HG02981 (cell line): ENCODE measurements at regions not wholly inside any gene's neighbourhood (a gene's known extent, or its start where the extent isn't known, plus 50 kb on each side); places are given as distances from the start of the nearest gene placed in this dataset.
"Not testable (repeated sequence)": the region's sequence is repeated elsewhere in the genome, so short reads cannot be mapped to it uniquely, and the experiment has no call there.

Source experiments
- ATAC-seq: cut with Tn5 transposase; IDR thresholded peaks from one replicate; pipeline ENCODE4 v1.9.1; 2021; ENCODE audit warnings: mild to moderate bottlenecking, moderate library complexity; ENCODE audit not compliant: unreplicated experiment

DNA sequence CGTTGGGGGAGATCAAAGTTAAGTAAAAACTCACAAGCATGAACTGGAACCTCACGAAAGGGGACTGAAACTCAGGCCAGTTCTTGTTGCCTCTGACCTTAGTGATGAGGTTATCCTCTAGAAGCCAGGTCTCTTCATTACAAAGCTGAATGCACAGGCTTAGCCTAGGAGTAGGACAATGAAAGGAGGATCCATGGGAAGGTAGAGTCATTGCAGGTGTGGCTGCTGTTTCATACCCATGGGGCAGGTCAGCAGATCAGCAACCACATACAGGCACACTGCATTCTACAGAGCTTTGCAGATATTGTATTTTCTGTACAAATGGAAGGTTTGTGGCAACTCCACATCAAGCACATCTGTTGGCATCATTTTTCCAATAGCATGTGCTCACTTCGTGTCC lies 341.3 kb upstream of the SOX9 start:
- ATAC-seq: no peak

DNA sequence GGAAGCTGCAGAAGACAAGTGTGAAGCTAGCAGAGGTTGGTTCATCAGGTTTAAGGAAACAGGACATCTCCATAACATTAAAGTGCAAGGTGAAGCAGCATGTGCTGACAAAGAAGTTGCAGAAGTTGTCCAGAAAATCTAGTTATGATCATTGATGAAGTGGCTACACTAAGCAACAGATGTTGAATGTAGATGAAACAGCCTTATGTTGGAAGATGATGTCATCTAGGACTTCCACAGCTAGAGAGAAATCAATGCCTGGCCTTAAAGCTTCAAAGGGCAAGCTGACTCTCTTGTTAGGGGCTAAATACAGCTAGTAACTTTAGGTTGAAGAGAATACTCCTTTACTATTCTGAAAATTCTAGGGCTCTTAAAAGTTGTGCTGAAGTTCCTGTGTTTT lies 340.2 kb upstream of the SOX9 start:
- ATAC-seq: no peak

- not testable (repeated sequence) for ATAC-seq
Measured at GRCh38 chr17:71782021-71782420, 338.8 kb upstream of the SOX9 start.

GRCh38 chr17:71790791-71791190 lies 330.0 kb upstream of the SOX9 start:
- ATAC-seq: no peak

DNA sequence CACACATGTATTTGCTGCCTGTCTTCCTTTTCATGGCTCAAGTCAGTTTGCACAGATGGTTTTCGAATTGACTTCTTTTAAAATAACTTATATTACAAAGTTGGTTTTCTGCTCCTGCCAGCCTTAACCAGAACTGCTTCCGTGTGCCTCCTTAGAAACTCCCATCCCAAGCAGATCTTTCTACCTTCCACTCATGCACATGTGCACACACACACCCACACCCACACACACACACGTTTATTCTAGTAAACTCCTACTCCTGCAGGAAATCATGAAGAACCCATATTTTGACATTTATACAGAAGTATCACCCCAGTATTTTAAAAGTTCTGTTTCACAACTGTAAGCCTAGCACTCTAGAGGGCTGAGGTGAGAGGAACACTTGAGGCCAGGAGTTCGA lies 329.5 kb upstream of the SOX9 start:
- ATAC-seq: no peak

- ATAC-seq: no peak
Measured at GRCh38 chr17:71792966-71793365, 327.9 kb upstream of the SOX9 start.

GRCh38 chr17:71793518-71793917 lies 327.3 kb upstream of the SOX9 start:
- ATAC-seq: no peak

GRCh38 chr17:71798701-71799100 lies 322.1 kb upstream of the SOX9 start:
- no peak for ATAC-seq

DNA sequence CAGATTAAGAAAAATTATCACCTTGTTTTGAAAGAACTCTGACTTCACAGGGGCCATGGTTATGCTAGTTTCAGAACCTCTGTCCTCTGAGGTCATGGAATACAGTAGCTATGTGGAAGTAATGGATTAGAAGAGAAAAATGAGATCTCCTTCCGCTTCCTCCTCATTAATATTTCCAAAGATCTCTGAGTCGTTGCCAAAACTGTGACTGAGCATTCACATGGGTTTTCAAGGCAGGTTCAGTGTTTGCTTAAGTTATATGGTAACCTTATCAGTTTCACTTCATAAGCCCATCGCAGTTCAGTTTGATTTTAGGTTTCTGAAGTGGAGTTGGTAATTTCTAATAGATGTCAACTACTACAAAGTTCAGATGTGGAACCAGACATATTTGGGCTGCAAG lies 321.2 kb upstream of the SOX9 start:
- no peak for ATAC-seq

GRCh38 chr17:71801301-71801700 lies 319.5 kb upstream of the SOX9 start:
- no peak for ATAC-seq

GRCh38 chr17:71802663-71803062 lies 318.2 kb upstream of the SOX9 start:
- no peak for ATAC-seq

DNA sequence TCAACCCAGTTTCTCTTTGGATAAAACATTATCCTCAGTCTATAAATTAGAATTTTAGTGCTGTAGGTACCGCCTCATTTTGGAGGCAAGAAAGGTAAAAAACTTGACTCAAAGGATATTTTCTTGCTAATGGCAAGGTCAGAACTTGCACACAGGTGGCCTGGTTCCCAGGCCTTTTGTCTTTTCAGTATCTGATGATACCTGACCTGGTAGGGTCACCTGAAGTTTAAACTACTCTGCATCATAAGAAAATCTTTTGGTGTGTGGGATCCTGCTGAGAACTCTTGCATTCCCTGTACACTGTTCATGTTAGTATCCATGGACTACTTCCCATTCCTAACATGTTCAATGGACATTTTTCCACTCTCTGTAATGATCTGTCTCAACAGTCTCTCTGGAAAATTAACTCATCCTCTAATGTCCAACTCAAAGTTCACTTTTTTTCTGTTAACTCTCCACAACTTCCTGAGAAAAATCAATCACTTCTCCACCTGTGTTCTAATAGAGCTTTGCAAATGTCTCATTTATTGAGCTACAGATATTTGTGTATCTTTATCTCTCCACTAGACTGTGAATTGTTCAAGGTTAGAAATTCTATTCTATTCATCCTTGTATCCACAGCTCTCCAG lies 317.1 kb upstream of the SOX9 start:
- ATAC-seq: no peak

GRCh38 chr17:71809537-71809936 lies 311.3 kb upstream of the SOX9 start:
- ATAC-seq: no peak

DNA sequence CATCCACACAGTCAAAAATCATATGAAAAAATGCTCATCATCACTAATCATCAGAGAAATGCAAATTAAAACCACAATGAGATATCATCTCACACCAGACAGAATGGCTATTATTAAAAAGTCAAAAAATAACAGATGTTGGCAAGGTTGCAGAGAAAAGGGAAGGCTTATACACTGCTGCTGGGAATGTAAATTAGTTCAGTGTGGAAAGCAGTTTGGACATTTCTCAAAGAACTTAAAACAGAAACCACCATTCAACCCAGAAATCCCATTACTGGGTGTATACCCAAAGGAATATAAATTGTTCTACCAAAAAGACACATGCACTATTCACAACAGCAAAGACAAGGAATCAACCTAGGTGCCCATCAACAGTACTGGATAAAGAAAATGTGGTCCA lies 307.0 kb upstream of the SOX9 start:
- not testable (repeated sequence) for ATAC-seq

- ATAC-seq: no peak
Measured at GRCh38 chr17:71821511-71821910, 299.3 kb upstream of the SOX9 start.

- ATAC-seq: no peak
Measured at GRCh38 chr17:71824671-71825070, 296.1 kb upstream of the SOX9 start.

DNA sequence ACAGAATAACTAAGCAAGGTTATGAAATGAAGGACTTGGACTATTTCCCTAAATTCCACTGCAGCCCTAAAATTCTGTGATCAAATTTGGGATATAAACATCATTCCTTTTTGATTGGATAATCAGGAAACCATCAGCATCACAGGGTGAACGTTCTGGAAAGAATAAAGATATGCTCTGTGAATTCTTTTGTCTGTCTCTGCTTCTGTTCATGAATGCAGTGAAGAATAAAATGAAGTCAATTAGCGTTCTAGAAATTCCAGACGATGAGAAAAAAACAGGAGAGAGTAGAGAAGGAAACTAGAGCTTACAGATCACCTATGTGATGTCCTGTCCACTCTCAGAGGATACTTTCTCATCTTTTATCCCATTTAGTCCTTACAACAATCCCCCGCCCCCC lies 295.1 kb upstream of the SOX9 start:
- no peak for ATAC-seq

GRCh38 chr17:71828182-71828596 lies 292.6 kb upstream of the SOX9 start:
- no peak for ATAC-seq

DNA sequence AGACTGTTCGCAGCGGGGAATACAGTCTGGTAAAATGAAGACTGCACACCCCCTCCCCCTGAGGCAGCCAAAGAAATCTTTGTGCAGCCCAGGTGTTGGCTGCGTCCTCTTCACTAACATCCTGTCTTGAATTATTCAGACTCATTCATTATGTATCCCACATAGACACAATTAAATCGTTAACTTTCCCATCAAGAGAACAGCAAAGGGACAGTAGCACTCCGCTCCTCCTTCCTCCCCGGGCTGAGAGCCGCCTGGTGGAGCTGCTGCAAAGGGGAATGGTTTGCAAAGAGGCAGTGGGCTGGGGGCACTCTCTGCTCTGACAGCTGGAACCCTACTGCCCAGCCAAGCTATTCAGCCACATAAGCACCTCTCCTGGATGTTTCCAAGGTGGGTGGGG lies 290.0 kb upstream of the SOX9 start:
- no peak for ATAC-seq

DNA sequence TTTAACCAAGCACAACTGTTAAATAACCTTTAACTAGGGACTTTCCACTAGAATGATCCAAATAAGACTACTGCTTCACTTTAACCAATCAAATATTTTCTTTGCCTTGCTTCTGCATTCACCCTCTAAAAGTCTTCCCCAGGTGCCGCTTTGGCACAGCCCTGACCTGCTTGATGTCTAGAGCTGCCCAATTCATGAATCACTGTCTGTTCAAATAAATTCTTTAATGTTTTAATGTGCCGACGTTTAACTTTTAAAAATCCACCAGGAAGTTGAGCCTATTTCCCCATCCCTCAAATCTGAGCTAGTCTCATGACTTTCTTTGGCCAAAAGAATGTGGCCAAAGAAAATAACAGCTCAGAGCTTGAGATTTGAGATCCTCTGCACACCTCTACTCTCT lies 277.8 kb upstream of the SOX9 start:
- ATAC-seq: no peak

DNA sequence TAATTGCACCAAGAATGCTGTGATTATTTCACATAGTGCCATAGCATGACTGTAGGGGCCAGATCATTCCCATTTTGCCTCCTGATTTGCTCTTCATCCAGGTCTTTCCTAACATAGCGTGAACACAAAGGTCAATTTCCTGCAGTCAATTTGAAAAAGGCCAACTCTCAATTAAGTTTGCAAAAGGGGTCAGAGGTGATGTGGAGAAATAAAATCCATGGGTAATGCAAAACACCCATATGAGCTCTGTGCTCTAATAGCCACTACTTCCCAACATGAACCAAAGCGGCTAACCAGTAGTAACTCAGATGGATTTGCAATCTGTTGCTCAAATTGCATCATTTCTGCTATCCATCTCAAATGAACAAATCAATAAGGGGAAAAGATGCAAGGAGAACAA lies 275.5 kb upstream of the SOX9 start:
- ATAC-seq: no peak

GRCh38 chr17:71846561-71847110 lies 274.2 kb upstream of the SOX9 start:
- ATAC-seq: no peak
